Vagina (tissue), 2 donors: ENCODE measurements at regions not wholly inside any gene's neighbourhood (a gene's known extent, or its start where the extent isn't known, plus 50 kb on each side); places are given as distances from the start of the nearest gene placed in this dataset.

Source experiments
- POLR2A ChIP-seq, 2 donors: fragments of 450-650 bp; IDR thresholded peaks; one replicate each; pipeline ENCODE4 v1.6.1; 2017; ENCODE audit warnings: antibody characterized with exemption in 2 of 2, mild to moderate bottlenecking in 2 of 2, moderate library complexity in 2 of 2
- POLR2AphosphoS5 ChIP-seq, 2 donors: sonication (generic); formaldehyde crosslinking; IDR thresholded peaks; one replicate each; pipeline ENCODE4 v1.9.0; 2017; ENCODE audit warnings: antibody characterized with exemption in 2 of 2, mild to moderate bottlenecking in 2 of 2, low read depth in 1 of 2; ENCODE audit not compliant: insufficient read depth in 1 of 2

GRCh38 chr11:19573666-19574065 is 139.0 kb upstream of the NAV2 start:
- TF ChIP-seq POLR2A (IDR thresholded peaks at IDR 0.05) = no peak
- TF ChIP-seq POLR2AphosphoS5 (IDR thresholded peaks at IDR 0.05; ENCODE audit: insufficient read depth in 1 of 2, low read depth in 1 of 2) = no peak
